AG20443 (cell line): ENCODE measurements at regions not wholly inside any gene's neighbourhood (a gene's known extent, or its start where the extent isn't known, plus 50 kb on each side); places are given as distances from the start of the nearest gene placed in this dataset.
"Not testable (repeated sequence)": the region's sequence is repeated elsewhere in the genome, so short reads cannot be mapped to it uniquely, and the experiment has no call there.

Source experiments
- DNase-seq: peaks from one replicate; pipeline ENCODE4 v3.0.0; 2012; ENCODE audit warnings: low spot score, mixed read lengths

DNA sequence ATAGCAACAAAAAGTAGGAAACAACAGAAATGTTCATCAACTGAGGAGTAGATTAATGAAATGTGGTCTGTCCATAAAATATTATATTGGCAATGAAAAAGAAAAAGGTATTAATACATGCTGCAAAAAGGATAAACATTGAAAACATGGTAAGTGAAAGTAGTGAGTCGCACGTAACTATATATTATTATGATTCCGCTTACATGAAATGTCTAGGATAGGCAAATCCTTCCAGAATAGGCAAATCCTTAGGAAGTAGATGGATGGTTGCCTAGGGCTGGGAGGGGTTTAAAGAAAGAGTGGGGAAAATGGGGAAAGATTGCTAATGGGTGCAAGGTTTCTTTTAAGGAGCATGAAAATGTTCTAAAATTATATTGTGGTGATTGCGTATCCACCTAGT is 198.1 kb upstream of the WSB1 start:
- not testable (repeated sequence) for DNase-seq

DNA sequence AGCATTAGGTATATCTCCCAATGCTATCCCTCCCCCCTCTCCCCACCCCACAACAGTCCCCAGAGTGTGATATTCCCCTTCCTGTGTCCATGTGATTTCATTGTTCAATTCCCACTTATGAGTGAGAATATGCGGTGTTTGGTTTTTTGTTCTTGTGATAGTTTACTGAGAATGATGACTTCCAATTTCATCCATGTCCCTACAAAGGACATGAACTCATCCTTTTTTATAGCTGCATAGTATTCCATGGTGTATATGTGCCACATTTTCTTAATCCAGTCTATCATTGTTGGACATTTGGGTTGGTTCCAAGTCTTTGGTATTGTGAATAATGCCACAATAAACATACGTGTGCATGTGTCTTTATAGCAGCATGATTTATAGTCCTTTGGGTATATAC is 194.6 kb upstream of the WSB1 start:
- not testable (repeated sequence) for DNase-seq

GRCh38 chr17:27104605-27105221 is 189.2 kb upstream of the WSB1 start:
- not testable (repeated sequence) for DNase-seq

GRCh38 chr17:27105636-27106035 is 188.3 kb upstream of the WSB1 start:
- no peak for DNase-seq

DNA sequence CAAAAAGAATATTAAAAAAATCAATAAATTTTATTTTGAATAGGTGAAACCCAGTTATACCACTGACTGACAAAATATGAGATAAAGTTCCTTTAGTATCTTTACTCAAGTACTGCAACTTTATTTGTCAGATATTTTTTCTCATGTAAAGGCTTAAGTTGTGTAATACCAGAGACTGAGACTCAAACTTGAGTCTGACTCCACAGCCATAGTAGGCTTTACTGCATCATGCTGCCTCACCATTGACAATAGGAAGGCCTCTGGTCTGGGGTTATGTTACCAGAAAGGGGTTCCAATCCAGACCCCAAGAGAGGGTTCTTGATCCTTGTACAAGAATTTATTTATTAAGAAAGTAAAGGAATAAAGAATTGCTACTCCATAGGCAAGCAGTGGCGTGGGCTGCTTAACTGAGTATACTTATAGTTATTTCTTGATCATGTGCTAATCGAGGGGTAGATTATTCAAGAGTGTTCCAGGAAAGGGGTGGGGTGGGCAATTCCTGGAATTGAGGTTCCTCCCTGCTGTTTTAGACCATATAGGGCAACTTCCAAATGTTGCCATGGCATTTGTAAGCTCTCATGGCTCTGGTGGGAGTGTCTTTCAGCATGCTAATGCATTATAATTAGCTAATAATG is 187.4 kb upstream of the WSB1 start:
- no peak for DNase-seq

DNA sequence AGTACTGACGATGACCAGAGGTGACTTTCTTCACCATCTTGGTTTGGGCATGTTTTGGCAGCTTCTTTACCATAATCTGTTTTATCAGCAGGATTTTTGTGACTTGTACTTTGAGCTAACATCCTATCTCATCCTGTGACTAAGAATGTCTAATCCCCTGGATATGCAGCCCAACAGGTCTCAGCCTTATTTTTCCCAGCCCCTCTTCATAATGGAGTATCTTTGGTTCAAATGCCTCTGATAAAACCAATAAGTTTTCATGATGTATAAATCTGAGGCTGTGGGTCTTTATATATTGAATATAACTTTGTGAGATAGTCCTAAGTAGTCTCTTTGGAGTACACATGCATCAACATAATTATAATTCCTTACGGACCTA is 186.9 kb upstream of the WSB1 start:
- DNase-seq: no peak

DNA sequence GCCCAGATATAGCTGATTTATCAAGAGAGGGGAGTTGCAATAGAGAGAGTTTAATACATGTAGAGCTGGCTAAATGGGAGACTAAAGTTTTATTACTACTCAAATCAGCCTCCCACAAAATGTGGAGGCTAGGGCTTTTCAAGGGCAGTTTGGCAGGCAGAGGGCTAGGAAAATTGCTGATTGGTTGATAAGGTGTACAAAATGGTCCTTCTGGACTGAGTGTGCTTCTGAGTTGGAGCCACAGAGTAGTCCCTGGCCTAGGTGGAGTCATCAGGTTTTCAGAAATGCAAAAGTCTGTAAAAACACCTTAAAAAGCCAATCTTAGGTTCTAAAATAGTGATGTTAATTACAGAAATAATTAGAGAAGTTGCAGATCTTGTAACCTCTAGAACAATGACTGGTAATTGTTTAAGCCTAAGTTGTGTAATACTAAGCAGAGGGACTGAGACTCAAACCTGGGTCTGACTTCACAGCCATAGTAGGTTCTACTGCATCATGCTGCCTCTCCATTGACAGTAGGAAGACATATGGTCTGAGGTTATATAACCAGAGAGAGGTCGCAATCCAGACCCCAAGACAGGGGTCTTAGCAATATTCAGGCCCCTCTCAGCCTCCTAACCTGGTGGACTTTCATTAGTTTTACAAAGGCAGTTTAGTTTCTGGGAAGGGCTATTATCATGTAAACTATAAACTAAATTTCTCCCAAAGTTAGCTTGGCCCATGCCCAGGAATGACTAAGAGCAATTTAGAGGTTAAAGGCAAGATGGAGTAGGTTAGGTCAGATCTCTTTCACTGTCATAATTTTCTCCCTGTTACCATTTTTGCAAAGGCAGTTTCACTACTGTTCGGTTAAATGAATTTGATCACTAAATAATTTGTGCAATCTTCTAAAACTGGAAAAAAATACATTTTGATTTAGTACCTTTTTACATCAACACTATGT is 186.3 kb upstream of the WSB1 start:
- DNase-seq: not testable (repeated sequence)

DNA sequence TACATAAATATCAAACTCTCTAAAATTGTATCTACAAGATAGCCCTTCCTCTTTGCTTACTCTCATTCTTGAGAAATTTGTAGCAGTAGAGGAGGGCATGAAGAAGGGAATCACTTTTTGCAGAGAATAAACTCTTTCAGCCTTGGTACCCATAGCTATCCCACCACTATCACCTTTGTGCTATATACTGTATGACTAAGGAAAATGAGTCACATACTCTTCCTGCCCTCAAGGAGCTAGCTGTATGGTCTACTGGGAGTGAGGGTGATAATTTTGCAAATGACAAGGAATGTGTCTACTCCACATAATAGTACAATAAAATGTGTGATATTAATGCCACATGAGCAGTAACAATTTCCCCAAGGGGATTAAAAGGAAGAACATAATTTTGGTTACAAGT is 184.6 kb upstream of the WSB1 start:
- no peak for DNase-seq

- DNase-seq: peak; percentile 23
Observed at GRCh38 chr17:27153005-27153404, 140.9 kb upstream of the WSB1 start.

DNA sequence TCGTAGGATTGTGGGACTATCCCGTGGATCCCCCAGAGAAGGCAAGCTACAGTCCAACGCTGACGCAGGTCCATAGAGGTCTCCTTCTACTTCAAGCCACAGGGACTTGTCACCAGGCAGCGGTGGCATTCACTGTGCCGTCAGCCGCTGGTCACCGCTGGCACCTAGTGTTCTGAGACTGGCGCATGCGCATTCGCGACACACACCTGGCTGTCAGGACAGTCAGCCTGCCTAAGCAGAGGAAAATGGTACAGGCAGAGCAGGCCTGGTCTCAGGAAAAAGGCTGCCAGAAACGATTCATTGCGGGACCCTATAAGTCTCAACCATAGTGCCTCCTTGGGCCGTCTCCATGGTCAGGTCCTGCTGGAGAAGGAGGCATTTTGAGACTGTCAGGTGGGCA is 138.0 kb upstream of the WSB1 start:
- peak; percentile 1 for DNase-seq

GRCh38 chr17:27157297-27157696 is 136.6 kb upstream of the WSB1 start:
- peak; percentile 3 for DNase-seq

GRCh38 chr17:27157898-27158297 is 136.0 kb upstream of the WSB1 start:
- peak; percentile 2 for DNase-seq

DNA sequence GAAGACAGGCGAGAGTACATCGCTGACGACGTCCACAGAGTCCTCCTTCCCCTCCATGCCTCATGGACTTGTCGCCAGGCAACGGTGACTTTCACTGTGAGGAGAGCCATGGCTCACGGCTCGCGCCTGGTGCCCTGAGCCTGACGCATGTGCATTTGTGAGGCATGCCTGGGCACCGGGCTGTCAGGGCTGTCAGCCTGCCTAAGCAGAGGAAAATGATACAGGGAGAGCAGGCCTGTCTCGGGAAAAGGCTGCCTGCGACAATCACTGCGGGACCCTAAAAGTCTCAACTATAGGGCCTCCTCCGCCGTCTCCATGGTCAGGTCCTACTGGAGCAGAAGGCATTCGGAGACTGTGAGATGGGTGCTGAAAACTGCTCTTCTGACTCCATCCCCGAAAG is 135.5 kb upstream of the WSB1 start:
- peak; percentile 3 for DNase-seq

GRCh38 chr17:27180322-27180721 is 113.6 kb upstream of the WSB1 start:
- DNase-seq: no peak

GRCh38 chr17:27181379-27181925 is 112.5 kb upstream of the WSB1 start:
- DNase-seq: not testable (repeated sequence)

DNA sequence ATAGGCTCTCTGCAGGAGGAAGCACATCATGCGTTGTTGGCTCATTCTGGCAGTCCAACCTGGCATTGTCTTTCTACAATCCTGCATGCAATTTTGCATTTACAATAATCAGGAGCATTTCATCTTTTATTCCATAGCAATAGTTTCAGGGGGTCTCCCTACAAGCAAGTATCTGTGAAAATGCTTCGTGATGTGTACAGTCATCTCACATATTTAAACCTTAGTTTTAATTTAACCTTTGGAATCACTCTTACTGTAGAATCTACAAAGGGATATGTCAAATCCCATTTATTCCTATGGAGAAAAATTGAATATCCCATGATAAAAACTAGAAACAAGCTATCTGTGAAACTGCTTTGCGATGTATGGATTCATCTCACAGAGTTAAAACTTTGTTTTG is 112.0 kb upstream of the WSB1 start:
- no peak for DNase-seq

DNA sequence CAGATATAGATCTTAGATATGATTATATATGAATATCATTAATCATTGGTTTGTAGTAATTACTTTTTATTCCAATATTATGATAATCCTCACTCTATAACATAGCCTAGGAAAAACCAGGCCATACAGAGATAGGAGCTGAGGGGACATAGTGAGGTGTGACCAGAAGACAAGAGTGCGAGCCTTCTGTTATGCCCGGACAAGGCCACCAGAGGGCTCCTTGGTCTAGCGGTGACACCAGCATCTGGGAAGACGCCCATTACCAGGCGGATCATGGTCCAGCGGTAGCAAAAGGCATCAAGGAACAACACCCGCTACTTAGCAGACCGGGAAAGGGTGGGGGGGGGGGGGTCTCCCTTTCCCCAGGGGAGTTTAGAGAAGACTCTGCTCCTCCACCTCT is 96.4 kb upstream of the WSB1 start:
- DNase-seq: not testable (repeated sequence)

GRCh38 chr17:27199948-27200347 is 94.0 kb upstream of the WSB1 start:
- no peak for DNase-seq

DNA sequence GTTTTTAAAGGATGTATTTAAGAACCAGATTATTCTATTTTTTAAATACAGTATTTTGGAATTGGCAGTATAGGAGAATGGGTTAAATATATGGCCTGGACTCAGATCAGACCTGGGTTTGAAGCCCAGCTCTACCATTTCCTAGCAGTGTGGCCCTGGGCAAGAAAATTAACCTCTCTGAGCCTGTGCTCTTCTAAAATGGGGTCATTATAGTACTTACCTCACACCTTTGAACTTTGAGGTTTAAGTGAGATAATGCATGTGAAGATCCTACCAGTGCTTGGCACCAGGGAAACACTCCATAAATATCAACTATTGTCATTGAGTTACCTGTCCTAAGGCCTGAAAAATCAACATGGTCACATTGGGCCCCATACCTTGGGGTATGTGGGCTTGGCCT is 93.4 kb upstream of the WSB1 start:
- no peak for DNase-seq

- DNase-seq: no peak
Observed at GRCh38 chr17:27203241-27203640, 90.7 kb upstream of the WSB1 start.

GRCh38 chr17:27206447-27206846 is 87.5 kb upstream of the WSB1 start:
- DNase-seq: no peak

- DNase-seq: peak; percentile 68
Observed at GRCh38 chr17:27207073-27207513, 86.8 kb upstream of the WSB1 start.

GRCh38 chr17:27208370-27208769 is 85.5 kb upstream of the WSB1 start:
- DNase-seq: not testable (repeated sequence)
